Spleen (tissue), 11 donors: ENCODE measurements at regions not wholly inside any gene's neighbourhood (a gene's known extent, or its start where the extent isn't known, plus 50 kb on each side); places are given as distances from the start of the nearest gene placed in this dataset.

Source experiments
- DNase-seq: peaks from one replicate; pipeline ENCODE4 v3.0.0-alpha.2; 2020
- H3K27ac ChIP-seq, 8 donors: fragments of 200-600 bp; sonication (generic) in 7 of 8; 1 replicate in 4 of 8; 2 replicates in 4 of 8; pipeline versions ENCODE4 v1.5.0 to v1.8.0; 2016 to 2021; ENCODE audit warnings: inconsistent platforms in 4 of 8, mild to moderate bottlenecking in 4 of 8, moderate library complexity in 1 of 8
- H3K27me3 ChIP-seq, 7 donors: fragments of 200-600 bp; sonication (generic) in 6 of 7; replicated peaks in 1 of 7; 1 replicate in 4 of 7; 2 replicates in 3 of 7; pipeline versions ENCODE4 v1.5.0 to v1.8.0; 2016 to 2021; ENCODE audit warnings: inconsistent platforms in 3 of 7, mild to moderate bottlenecking in 1 of 7
- H3K36me3 ChIP-seq, 6 donors: fragments of 200-600 bp; sonication (generic) in 5 of 6; 1 replicate in 4 of 6; 2 replicates in 2 of 6; pipeline versions ENCODE4 v1.5.0 to v1.8.0; 2016 to 2021; ENCODE audit warnings: inconsistent platforms in 2 of 6
- H3K4me1 ChIP-seq, 6 donors: fragments of 200-600 bp; sonication (generic) in 5 of 6; 1 replicate in 3 of 6; 2 replicates in 3 of 6; pipeline versions ENCODE4 v1.5.0 to v1.8.0; 2016 to 2021; ENCODE audit warnings: inconsistent platforms in 3 of 6
- H3K4me3 ChIP-seq, 8 donors: fragments of 200-600 bp; sonication (generic) in 7 of 8; 1 replicate in 4 of 8; 2 replicates in 4 of 8; pipeline versions ENCODE4 v1.5.0 to v1.8.0; 2016 to 2021; ENCODE audit warnings: inconsistent platforms in 4 of 8, mild to moderate bottlenecking in 4 of 8, moderate library complexity in 2 of 8
- H3K9me3 ChIP-seq, 8 donors: fragments of 200-600 bp; sonication (generic) in 7 of 8; 1 replicate in 4 of 8; 2 replicates in 4 of 8; pipeline versions ENCODE4 v1.5.0 to v1.8.0; 2016 to 2021; ENCODE audit warnings: inconsistent platforms in 4 of 8
- CTCF ChIP-seq, 11 experiments: fragments of 200-600 bp in 7 of 11; fragments of 450-650 bp in 4 of 11; sonication (generic) in 4 of 11; IDR thresholded peaks in 8 of 11; conservative IDR thresholded peaks in 3 of 11; 1 replicate in 7 of 11; 2 replicates in 4 of 11; pipeline versions ENCODE4 v1.4.0 to v1.8.0; 2016 to 2021; ENCODE audit warnings: antibody characterized with exemption in 11 of 11, inconsistent platforms in 4 of 11, mild to moderate bottlenecking in 1 of 11
- POLR2A ChIP-seq, 3 donors: fragments of 450-650 bp; IDR thresholded peaks; one replicate each; pipeline ENCODE4 v1.5.1; 2017; ENCODE audit warnings: antibody characterized with exemption in 3 of 3, mild to moderate bottlenecking in 1 of 3
- POLR2AphosphoS5 ChIP-seq, 3 donors: sonication (generic); formaldehyde crosslinking; IDR thresholded peaks; one replicate each; pipeline ENCODE4 v1.5.1; 2017; ENCODE audit warnings: antibody characterized with exemption in 3 of 3
- WGBS, 5 donors: extraction: QIAGEN DNeasy Blood & Tissue Kit in 3 of 5; methylation state at CpG; one replicate each; pipeline versions ENCODE4 v1.1.5 to v1.1.7; 2013 to 2018; 5-methylcytosine and 5-hydroxymethylcytosine counted together
- intact Hi-C: fragments of 100-400 bp; cut with DNase I; formaldehyde crosslinking; loops from one replicate; pipeline ENCODE4 v1.15.0; 2023; ENCODE audit warnings: low total_unique reads
- donor health status: healthy with polysubstance abuse.
- donor health status: DM: no; HTN: no; CAD: no; lungs with moderate emphysema.
- donor health status: DM: no; HTN: no; CAD: no.
- donor health status: Bipolar disorder and iron deficiency.
- donor health status: healthy.
- donor health status: DM: no; HTN: no; CAD: no.
- donor health status: DM: yes; HTN: yes; CAD: no.

- 65 to 72% (median 69%) methylated on average over 5 of the region's 5 CpGs for WGBS, 5 donors
Observed at GRCh38 chr4:114399105-114399504, 199.5 kb upstream of the UGT8 start.

GRCh38 chr4:114400531-114400930 is 198.1 kb upstream of the UGT8 start:
- Histone ChIP-seq H3K27me3 (no peaks in the 10 kb centered on the region), H3K4me1 (no peaks in the 10 kb centered on the region), H3K27ac (no peak overlapping the region), H3K4me3 (no peak overlapping the region), H3K36me3 (no peaks in the 10 kb centered on the region), H3K9me3 (no peaks in the 10 kb centered on the region)
- intact Hi-C loops, result no loop called here
- 22 to 45% (median 31%) methylated on average over 1 of the region's 1 CpG for WGBS, 5 donors
- TF ChIP-seq POLR2A (IDR thresholded peaks at IDR 0.05) (no peak), CTCF (IDR thresholded peaks at IDR 0.05 in 8 of 11, conservative IDR thresholded peaks at IDR 0.05 in 3 of 11) (no peak), POLR2AphosphoS5 (IDR thresholded peaks at IDR 0.05) (no peak)
- DNase-seq, result no peak

More at GRCh38 chr4:114399105-114399504, 199.5 kb upstream of the UGT8 start:
- no peak for TF ChIP-seq POLR2A (IDR thresholded peaks at IDR 0.05)
- no peak for TF ChIP-seq POLR2AphosphoS5 (IDR thresholded peaks at IDR 0.05)
- no peak for TF ChIP-seq CTCF (IDR thresholded peaks at IDR 0.05 in 8 of 11, conservative IDR thresholded peaks at IDR 0.05 in 3 of 11)
- no peaks in the 10 kb centered on the region for H3K9me3 ChIP-seq
- H3K4me3 ChIP-seq, result no peak overlapping the region
- no peaks in the 10 kb centered on the region for H3K4me1 ChIP-seq
- no peak for DNase-seq
- H3K27me3 ChIP-seq, result no peaks in the 10 kb centered on the region
- intact Hi-C loops, result no loop called here
- H3K36me3 ChIP-seq, result no peaks in the 10 kb centered on the region
- H3K27ac ChIP-seq, result no peak overlapping the region

- H3K4me3 ChIP-seq, result no peak overlapping the region
- intact Hi-C loops, result no loop called here
- H3K36me3 ChIP-seq, result no peaks in the 10 kb centered on the region
- TF ChIP-seq CTCF (IDR thresholded peaks at IDR 0.05 in 8 of 11, conservative IDR thresholded peaks at IDR 0.05 in 3 of 11) (no peak), POLR2A (IDR thresholded peaks at IDR 0.05) (no peak), POLR2AphosphoS5 (IDR thresholded peaks at IDR 0.05) (no peak)
- no peaks in the 10 kb centered on the region for H3K27me3 ChIP-seq
- no peaks in the 10 kb centered on the region for H3K9me3 ChIP-seq
- H3K27ac ChIP-seq, result no peak overlapping the region
- DNase-seq, result no peak
- 67 to 91% (median 79%) methylated on average over 2 of the region's 2 CpGs for WGBS, 5 donors
- no peaks in the 10 kb centered on the region for H3K4me1 ChIP-seq
Observed at GRCh38 chr4:114401483-114401882, 197.1 kb upstream of the UGT8 start.

GRCh38 chr4:114417214-114417613 is 181.4 kb upstream of the UGT8 start:
- 0 to 50% (median 37%) methylated on average over 1 of the region's 1 CpG for WGBS, 5 donors
- TF ChIP-seq POLR2A (IDR thresholded peaks at IDR 0.05) (no peak), POLR2AphosphoS5 (IDR thresholded peaks at IDR 0.05) (no peak), CTCF (IDR thresholded peaks at IDR 0.05 in 8 of 11, conservative IDR thresholded peaks at IDR 0.05 in 3 of 11) (no peak)
- H3K27ac ChIP-seq, result no peak overlapping the region
- no peaks in the 10 kb centered on the region for H3K36me3 ChIP-seq
- no peak for DNase-seq
- H3K4me3 ChIP-seq, result no peak overlapping the region
- H3K4me1 ChIP-seq, result no peaks in the 10 kb centered on the region
- intact Hi-C loops, result no loop called here
- H3K27me3 ChIP-seq, result no peaks in the 10 kb centered on the region
- peaks cover 0 to 6% (median 0%) of the 10 kb centered on the region in 8 donors for H3K9me3 ChIP-seq
